Activated effector memory CD4-positive, alpha-beta T cell treated with anti-CD3 and anti-CD28 coated beads, Interleukin-2, amount 50 U/mL, for 16 hours (primary cell): ENCODE measurements at regions not wholly inside any gene's neighbourhood (a gene's known extent, or its start where the extent isn't known, plus 50 kb on each side); places are given as distances from the start of the nearest gene placed in this dataset.
"Not testable (repeated sequence)": the region's sequence is repeated elsewhere in the genome, so short reads cannot be mapped to it uniquely, and the experiment has no call there.

Experiments
- DNase-seq: peaks from one replicate; pipeline ENCODE4 v3.0.0-alpha.2; 2020

GRCh38 chr4:81806485-81806884 is 334.8 kb upstream of the RASGEF1B start:
- no peak for DNase-seq

GRCh38 chr4:81804849-81805248 is 333.1 kb upstream of the RASGEF1B start:
- no peak for DNase-seq

GRCh38 chr4:81802285-81802846 is 330.7 kb upstream of the RASGEF1B start:
- DNase-seq = no peak

- DNase-seq = no peak
Measured at GRCh38 chr4:81799371-81799770, 327.7 kb upstream of the RASGEF1B start.

- DNase-seq = no peak
Measured at GRCh38 chr4:81796790-81797528, 325.3 kb upstream of the RASGEF1B start.

- DNase-seq = no peak
Measured at GRCh38 chr4:81792521-81792920, 320.8 kb upstream of the RASGEF1B start.

GRCh38 chr4:81790477-81790876 is 318.8 kb upstream of the RASGEF1B start:
- DNase-seq = no peak

- DNase-seq = no peak
Measured at GRCh38 chr4:81789741-81790399, 318.2 kb upstream of the RASGEF1B start.

GRCh38 chr4:81789158-81789557 is 317.5 kb upstream of the RASGEF1B start:
- no peak for DNase-seq

GRCh38 chr4:81786766-81787165 is 315.1 kb upstream of the RASGEF1B start:
- no peak for DNase-seq

GRCh38 chr4:81786063-81786763 is 314.5 kb upstream of the RASGEF1B start:
- no peak for DNase-seq

- no peak for DNase-seq
Measured at GRCh38 chr4:81785338-81785737, 313.6 kb upstream of the RASGEF1B start.

- DNase-seq = no peak
Measured at GRCh38 chr4:81783558-81783957, 311.9 kb upstream of the RASGEF1B start.

GRCh38 chr4:81781799-81782198 is 310.1 kb upstream of the RASGEF1B start:
- DNase-seq = no peak

- not testable (repeated sequence) for DNase-seq
Measured at GRCh38 chr4:81777718-81778117, 306.0 kb upstream of the RASGEF1B start.

- DNase-seq = no peak
Measured at GRCh38 chr4:81776794-81777193, 305.1 kb upstream of the RASGEF1B start.

GRCh38 chr4:81773557-81773956 is 301.9 kb upstream of the RASGEF1B start:
- DNase-seq = no peak

- DNase-seq = no peak
Measured at GRCh38 chr4:81771721-81772120, 300.0 kb upstream of the RASGEF1B start.

GRCh38 chr4:81769244-81769643 is 297.5 kb upstream of the RASGEF1B start:
- no peak for DNase-seq

GRCh38 chr4:81758574-81759264 is 287.0 kb upstream of the RASGEF1B start:
- no peak for DNase-seq

- no peak for DNase-seq
Measured at GRCh38 chr4:81757691-81758090, 286.0 kb upstream of the RASGEF1B start.

- no peak for DNase-seq
Measured at GRCh38 chr4:81756973-81757372, 285.3 kb upstream of the RASGEF1B start.

- no peak for DNase-seq
Measured at GRCh38 chr4:81756042-81756441, 284.3 kb upstream of the RASGEF1B start.
